Common myeloid progenitor, CD34-positive (primary cell): ENCODE measurements at regions not wholly inside any gene's neighbourhood (a gene's known extent, or its start where the extent isn't known, plus 50 kb on each side); places are given as distances from the start of the nearest gene placed in this dataset.

Experiments used
- CTCF ChIA-PET: fragments of 350-600 bp; sonication (Branson Sonifier 250); formaldehyde crosslinking; loops from one replicate; lab custom pipeline; 2021; ENCODE audit warnings: antibody characterized with exemption; lab: Charles Lee
- POLR2A ChIA-PET: fragments of 350-600 bp; sonication (Branson Sonifier 250); formaldehyde crosslinking; loops from one replicate; lab custom pipeline; 2021; ENCODE audit warnings: antibody characterized with exemption; lab: Charles Lee
- DNase-seq, 3 donors: peaks; one replicate each; pipeline versions ENCODE4 v3.0.0 to v3.0.0-alpha.2; 2013
- H3K27ac ChIP-seq, 2 experiments: 1 replicate in 1 of 2; 2 replicates in 1 of 2; pipeline ENCODE4 v1.7.0; 2013; ENCODE audit warnings: inconsistent platforms in 2 of 2, low read length in 2 of 2, mild to moderate bottlenecking in 2 of 2, low read depth in 1 of 2, moderate library complexity in 1 of 2; ENCODE audit not compliant: severe bottlenecking in 2 of 2, insufficient read depth in 1 of 2, poor library complexity in 1 of 2
- H3K27me3 ChIP-seq, 5 experiments: replicated peaks in 2 of 5; 1 replicate in 3 of 5; 2 replicates in 2 of 5; pipeline versions ENCODE4 v1.6.1 to v1.7.0; 2013; ENCODE audit warnings: low read length in 4 of 5, mild to moderate bottlenecking in 2 of 5, moderate library complexity in 2 of 5, inconsistent platforms in 1 of 5; ENCODE audit not compliant: insufficient read depth in 5 of 5, control insufficient read depth in 4 of 5
- H3K36me3 ChIP-seq, 4 experiments: 1 replicate in 2 of 4; 2 replicates in 2 of 4; pipeline versions ENCODE4 v1.6.1 to v1.7.0; 2013; ENCODE audit warnings: low read length in 3 of 4, control low read depth in 1 of 4, mild to moderate bottlenecking in 1 of 4; ENCODE audit not compliant: control insufficient read depth in 4 of 4, insufficient read depth in 4 of 4
- H3K4me1 ChIP-seq, 4 experiments: 1 replicate in 3 of 4; 2 replicates in 1 of 4; pipeline versions ENCODE4 v1.6.1 to v1.7.1; 2013; ENCODE audit warnings: low read length in 3 of 4, mild to moderate bottlenecking in 3 of 4, control low read depth in 1 of 4, inconsistent platforms in 1 of 4, moderate library complexity in 1 of 4; ENCODE audit not compliant: control insufficient read depth in 4 of 4, insufficient read depth in 4 of 4; ENCODE audit errors: control extremely low read depth in 1 of 4
- H3K4me3 ChIP-seq, 7 experiments: 1 replicate in 4 of 7; 2 replicates in 3 of 7; pipeline versions ENCODE4 v1.5.1 to v1.7.0; 2013; ENCODE audit warnings: mild to moderate bottlenecking in 7 of 7, low read length in 6 of 7, moderate library complexity in 6 of 7, inconsistent platforms in 2 of 7, low read depth in 2 of 7, control low read depth in 1 of 7; ENCODE audit not compliant: insufficient read depth in 4 of 7, control insufficient read depth in 1 of 7; ENCODE audit errors: extremely low read depth in 1 of 7
- H3K9me3 ChIP-seq, 5 experiments: 1 replicate in 4 of 5; 2 replicates in 1 of 5; pipeline versions ENCODE4 v1.6.1 to v1.7.1; 2013; ENCODE audit warnings: low read length in 4 of 5, mild to moderate bottlenecking in 2 of 5, inconsistent platforms in 1 of 5, low read depth in 1 of 5, moderate library complexity in 1 of 5; ENCODE audit not compliant: control insufficient read depth in 4 of 5, insufficient read depth in 2 of 5; ENCODE audit errors: control extremely low read depth in 1 of 5
- WGBS: methylation state at CpG from one replicate; pipeline ENCODE4 v1.1.5; 2013; ENCODE audit not compliant: insufficient coverage; 5-methylcytosine and 5-hydroxymethylcytosine counted together

GRCh38 chrX:39823424-39823823, 274.3 kb downstream of the BCOR start:
- Histone ChIP-seq H3K4me3 (no peak overlapping the region), H3K27me3 (peaks cover 0 to 60% (median 0%) of the 10 kb centered on the region in 5 experiments), H3K4me1 (peaks cover 0 to 11% (median 5%) of the 10 kb centered on the region in 4 experiments), H3K27ac (no peak overlapping the region), H3K36me3 (no peaks in the 10 kb centered on the region), H3K9me3 (peaks cover 0 to 12% (median 0%) of the 10 kb centered on the region in 5 experiments)
- ChIA-PET POLR2A (no interaction called here), CTCF (interaction anchor here (2.1 kb wide), 1 partner anchor 16 kb away, joined by 6 read pairs; no protein-coding TSS in a partner anchor)
- DNase-seq, result no peak
- WGBS, result 100% methylated on average over 1 of the region's 1 CpG

GRCh38 chrX:39823854-39824253, 273.9 kb downstream of the BCOR start:
- H3K4me3 ChIP-seq, result no peak overlapping the region
- DNase-seq, result peak in 2 of 3 donors; percentile 30 to 33
- no peak overlapping the region for H3K27ac ChIP-seq
- ChIA-PET POLR2A (no interaction called here), CTCF (interaction anchor here (2.1 kb wide), 1 partner anchor 16 kb away, joined by 6 read pairs; no protein-coding TSS in a partner anchor)
- H3K27me3 ChIP-seq, result peaks cover 0 to 58% (median 0%) of the 10 kb centered on the region in 5 experiments
- H3K9me3 ChIP-seq, result peaks cover 0 to 12% (median 0%) of the 10 kb centered on the region in 5 experiments
- 21% methylated on average over 2 of the region's 2 CpGs for WGBS
- peaks cover 0 to 8% (median 3%) of the 10 kb centered on the region in 4 experiments for H3K4me1 ChIP-seq
- H3K36me3 ChIP-seq, result no peaks in the 10 kb centered on the region

- ChIA-PET CTCF (interaction anchor here (1.2 kb wide), 1 partner anchor 10 kb away, joined by 3 read pairs; no protein-coding TSS in a partner anchor), POLR2A (no interaction called here)
- H3K4me3 ChIP-seq, result no peak overlapping the region
- peaks cover 0 to 4% (median 0%) of the 10 kb centered on the region in 4 experiments for H3K4me1 ChIP-seq
- peaks cover 0 to 29% (median 0%) of the 10 kb centered on the region in 5 experiments for H3K27me3 ChIP-seq
- H3K27ac ChIP-seq, result no peak overlapping the region
- DNase-seq, result no peak
- WGBS, result 82% methylated on average over 10 of the region's 14 CpGs
- H3K9me3 ChIP-seq, result peaks cover 0 to 6% (median 0%) of the 10 kb centered on the region in 5 experiments
- no peaks in the 10 kb centered on the region for H3K36me3 ChIP-seq
Observed at GRCh38 chrX:39826813-39827543, 270.8 kb downstream of the BCOR start.

GRCh38 chrX:39827951-39828350, 269.8 kb downstream of the BCOR start:
- Histone ChIP-seq H3K27me3 (peaks cover 0 to 21% (median 0%) of the 10 kb centered on the region in 5 experiments), H3K27ac (no peak overlapping the region), H3K36me3 (no peaks in the 10 kb centered on the region), H3K4me3 (no peak overlapping the region), H3K4me1 (peaks cover 0 to 4% (median 0%) of the 10 kb centered on the region in 4 experiments), H3K9me3 (peaks cover 0 to 3% (median 0%) of the 10 kb centered on the region in 5 experiments)
- ChIA-PET POLR2A (no interaction called here), CTCF (interaction anchor here (1.3 kb wide), 1 partner anchor 23 kb away, joined by 3 read pairs; no protein-coding TSS in a partner anchor)
- peak in 1 of 3 donors; percentile 23 for DNase-seq
- 98% methylated on average over 7 of the region's 14 CpGs for WGBS

GRCh38 chrX:39828971-39829370, 268.8 kb downstream of the BCOR start:
- Histone ChIP-seq H3K9me3 (peaks cover 0 to 2% (median 0%) of the 10 kb centered on the region in 5 experiments), H3K27me3 (peaks cover 0 to 12% (median 0%) of the 10 kb centered on the region in 5 experiments), H3K36me3 (no peaks in the 10 kb centered on the region), H3K4me1 (peaks cover 0 to 2% (median 0%) of the 10 kb centered on the region in 4 experiments), H3K27ac (no peak overlapping the region), H3K4me3 (no peak overlapping the region)
- POLR2A ChIA-PET, result no interaction called here
- no peak for DNase-seq
- CTCF ChIA-PET, result interaction anchor here (1.3 kb wide), 1 partner anchor 22 kb away, joined by 3 read pairs; no protein-coding TSS in a partner anchor

- 100% methylated on average over 1 of the region's 1 CpG for WGBS
- CTCF ChIA-PET, result no interaction called here
Observed at GRCh38 chrX:39829965-39830364, 267.8 kb downstream of the BCOR start.

GRCh38 chrX:39830414-39830813, 267.3 kb downstream of the BCOR start:
- Histone ChIP-seq H3K27me3 (peaks cover 0 to 4% (median 0%) of the 10 kb centered on the region in 5 experiments), H3K4me1 (no peaks in the 10 kb centered on the region), H3K4me3 (no peak overlapping the region), H3K27ac (no peak overlapping the region), H3K36me3 (no peaks in the 10 kb centered on the region), H3K9me3 (peaks cover 0 to 1% (median 0%) of the 10 kb centered on the region in 5 experiments)
- POLR2A ChIA-PET, result no interaction called here
- no peak for DNase-seq
- 71% methylated on average over 2 of the region's 2 CpGs for WGBS
- CTCF ChIA-PET, result no interaction called here

More at GRCh38 chrX:39829965-39830364, 267.8 kb downstream of the BCOR start:
- Histone ChIP-seq H3K27ac (no peak overlapping the region), H3K36me3 (no peaks in the 10 kb centered on the region), H3K4me3 (no peak overlapping the region), H3K27me3 (peaks cover 0 to 5% (median 0%) of the 10 kb centered on the region in 5 experiments), H3K4me1 (no peaks in the 10 kb centered on the region), H3K9me3 (peaks cover 0 to 2% (median 0%) of the 10 kb centered on the region in 5 experiments)
- no peak for DNase-seq
- POLR2A ChIA-PET, result no interaction called here
